Choroid plexus epithelial cell (primary cell): ENCODE measurements at regions not wholly inside any gene's neighbourhood (a gene's known extent, or its start where the extent isn't known, plus 50 kb on each side); places are given as distances from the start of the nearest gene placed in this dataset.

Experiments used
- DNase-seq: peaks from one replicate; pipeline ENCODE4 v3.0.0-alpha.2; 2010; ENCODE audit warnings: low read depth
- H3K4me3 ChIP-seq: 2 replicates; pipeline ENCODE4 v1.5.1; 2011; ENCODE audit warnings: low read depth, mild to moderate bottlenecking, control low read depth, low read length, moderate library complexity
- TF ChIP-seq, protein P1 (sequence below): conservative IDR thresholded peaks from 2 replicates; pipeline ENCODE4 v1.5.1; 2011; ENCODE audit warnings: low read depth, mild to moderate bottlenecking, control low read depth, inconsistent platforms, low read length, moderate library complexity

DNA sequence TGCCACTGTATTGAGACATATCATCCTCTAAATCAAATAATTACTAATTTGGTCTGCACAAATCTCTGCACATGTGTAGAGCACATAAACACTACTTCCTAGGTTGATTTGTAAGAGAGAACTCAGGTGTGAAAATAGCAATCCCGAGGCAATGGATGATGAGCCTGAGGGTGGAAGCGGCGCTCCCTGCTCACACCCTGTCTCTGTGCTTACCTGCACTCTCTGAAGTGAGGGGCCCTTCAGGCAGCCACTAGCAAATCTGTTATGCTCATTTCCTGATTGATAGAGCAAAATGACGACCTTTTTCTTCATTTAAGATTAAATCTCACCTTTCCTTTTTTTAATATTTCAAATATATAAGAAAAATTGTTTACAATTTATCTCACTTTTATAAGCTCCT is 1995.7 kb upstream of the AGA start:
- DNase-seq, result no peak
- H3K4me3 ChIP-seq, result no peak overlapping the region
- TF ChIP-seq, protein P1, sequence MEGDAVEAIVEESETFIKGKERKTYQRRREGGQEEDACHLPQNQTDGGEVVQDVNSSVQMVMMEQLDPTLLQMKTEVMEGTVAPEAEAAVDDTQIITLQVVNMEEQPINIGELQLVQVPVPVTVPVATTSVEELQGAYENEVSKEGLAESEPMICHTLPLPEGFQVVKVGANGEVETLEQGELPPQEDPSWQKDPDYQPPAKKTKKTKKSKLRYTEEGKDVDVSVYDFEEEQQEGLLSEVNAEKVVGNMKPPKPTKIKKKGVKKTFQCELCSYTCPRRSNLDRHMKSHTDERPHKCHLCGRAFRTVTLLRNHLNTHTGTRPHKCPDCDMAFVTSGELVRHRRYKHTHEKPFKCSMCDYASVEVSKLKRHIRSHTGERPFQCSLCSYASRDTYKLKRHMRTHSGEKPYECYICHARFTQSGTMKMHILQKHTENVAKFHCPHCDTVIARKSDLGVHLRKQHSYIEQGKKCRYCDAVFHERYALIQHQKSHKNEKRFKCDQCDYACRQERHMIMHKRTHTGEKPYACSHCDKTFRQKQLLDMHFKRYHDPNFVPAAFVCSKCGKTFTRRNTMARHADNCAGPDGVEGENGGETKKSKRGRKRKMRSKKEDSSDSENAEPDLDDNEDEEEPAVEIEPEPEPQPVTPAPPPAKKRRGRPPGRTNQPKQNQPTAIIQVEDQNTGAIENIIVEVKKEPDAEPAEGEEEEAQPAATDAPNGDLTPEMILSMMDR, result no peak

DNA sequence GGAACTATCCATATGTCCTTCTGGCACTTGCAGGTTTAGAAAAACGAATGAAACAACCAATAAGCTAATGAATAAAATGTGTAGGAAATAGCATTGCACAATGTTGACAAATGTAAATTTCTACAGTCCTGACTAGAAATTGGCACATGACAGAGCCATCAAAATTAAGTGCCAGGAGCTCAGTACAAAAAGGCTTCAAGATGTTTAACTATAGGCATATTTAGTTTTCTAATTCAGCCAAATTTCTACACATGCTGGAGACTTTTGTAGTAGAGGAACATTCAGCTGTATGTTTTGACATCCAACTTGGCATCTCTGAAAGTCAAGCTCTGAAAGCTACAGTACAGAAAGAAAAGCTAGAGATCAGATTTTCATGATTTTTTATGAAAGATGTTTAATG is 1999.4 kb upstream of the AGA start:
- TF ChIP-seq, protein P1, result no peak
- no peak overlapping the region for H3K4me3 ChIP-seq
- no peak for DNase-seq

DNA sequence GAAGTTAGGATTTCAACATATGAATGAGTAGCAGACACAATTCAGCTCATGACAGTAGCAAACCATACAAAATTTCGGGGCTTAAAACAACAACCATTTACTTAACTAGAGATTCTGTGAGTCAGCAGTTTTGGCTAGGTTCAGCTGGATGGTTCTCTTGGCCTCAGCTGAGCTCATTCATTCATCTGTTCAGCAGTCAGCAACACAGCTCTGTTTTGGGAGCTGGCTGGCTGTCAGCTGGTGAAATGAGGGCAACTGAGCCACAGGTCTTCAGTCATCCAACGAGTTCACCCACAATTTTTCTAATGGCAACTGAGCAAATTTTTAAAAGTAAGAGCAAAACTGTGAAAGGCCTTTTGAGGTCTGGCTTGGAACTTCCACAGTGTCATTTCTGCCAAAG is 2005.1 kb upstream of the AGA start:
- DNase-seq, result no peak
- TF ChIP-seq, protein P1, result no peak
- no peak overlapping the region for H3K4me3 ChIP-seq

DNA sequence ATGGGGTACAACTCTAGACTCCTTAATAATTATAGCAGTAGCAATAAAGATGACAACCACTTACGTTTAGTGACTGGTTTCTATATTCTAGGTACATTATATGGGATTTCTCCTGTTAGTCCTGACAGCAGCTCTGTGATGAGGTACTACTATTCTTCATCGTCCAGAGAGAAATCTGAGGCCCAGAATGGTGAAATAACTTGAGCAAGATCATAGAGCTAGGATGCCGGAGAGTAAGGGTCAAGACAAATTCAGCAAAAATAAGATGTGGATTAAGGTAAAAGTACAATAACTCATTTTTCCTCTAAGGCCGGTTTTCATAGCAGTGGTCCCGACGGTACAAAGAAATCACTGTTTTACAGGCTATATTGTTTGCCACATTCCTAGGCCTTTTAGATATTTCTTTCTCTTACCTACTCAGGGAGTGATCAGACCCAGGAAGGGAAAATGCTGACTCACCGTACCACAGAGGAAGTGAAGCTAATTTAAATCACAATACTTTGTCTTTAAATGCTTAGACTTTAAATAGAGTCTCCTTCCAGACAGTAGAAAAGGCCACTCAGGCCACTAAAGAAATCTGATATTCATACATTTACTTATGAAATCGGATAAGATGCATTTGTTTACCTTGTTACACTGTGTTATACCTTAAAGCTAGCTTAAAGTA is 2023.0 kb upstream of the AGA start:
- H3K4me3 ChIP-seq, result no peak overlapping the region
- TF ChIP-seq, protein P1, result no peak
- peak; percentile 1 for DNase-seq

DNA sequence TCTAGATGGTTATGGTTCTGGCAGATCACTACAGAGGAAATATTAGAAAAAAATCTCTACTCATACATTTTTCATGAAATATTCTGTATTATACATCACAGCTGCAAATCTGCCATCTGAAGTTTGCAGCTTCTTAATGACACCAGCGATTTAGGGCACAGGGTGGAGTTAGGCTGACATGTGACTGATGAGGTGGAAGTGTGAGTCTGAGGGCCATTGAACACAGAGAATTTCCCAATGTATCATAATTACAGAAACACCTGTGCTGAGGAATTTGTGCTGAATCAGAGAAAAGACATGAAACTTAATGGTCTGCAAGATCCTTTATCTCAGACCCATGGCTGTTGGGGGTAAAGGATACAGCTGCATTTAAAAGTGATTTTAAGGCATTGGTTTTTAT is 2025.6 kb upstream of the AGA start:
- TF ChIP-seq, protein P1, result no peak
- no peak overlapping the region for H3K4me3 ChIP-seq
- DNase-seq, result no peak

DNA sequence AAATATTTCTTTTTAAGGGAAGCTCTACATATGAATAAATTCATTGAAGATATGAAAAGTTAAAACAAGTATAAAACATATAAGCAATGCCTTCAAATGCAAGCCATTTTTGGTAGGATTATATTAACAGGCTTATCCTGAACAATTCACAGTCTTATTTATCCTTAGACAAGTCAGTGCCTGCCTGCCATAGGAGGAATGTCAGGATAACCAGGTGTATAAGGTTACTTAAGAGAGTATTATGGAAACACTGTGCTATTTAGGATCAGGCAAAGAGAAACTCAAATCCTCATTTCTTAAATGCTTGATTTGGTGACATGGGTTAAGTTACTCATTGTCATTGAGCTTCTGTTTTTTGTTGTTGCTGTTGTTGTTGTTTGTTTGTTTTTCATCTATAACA is 2029.9 kb upstream of the AGA start:
- TF ChIP-seq, protein P1, result no peak
- H3K4me3 ChIP-seq, result no peak overlapping the region
- no peak for DNase-seq

DNA sequence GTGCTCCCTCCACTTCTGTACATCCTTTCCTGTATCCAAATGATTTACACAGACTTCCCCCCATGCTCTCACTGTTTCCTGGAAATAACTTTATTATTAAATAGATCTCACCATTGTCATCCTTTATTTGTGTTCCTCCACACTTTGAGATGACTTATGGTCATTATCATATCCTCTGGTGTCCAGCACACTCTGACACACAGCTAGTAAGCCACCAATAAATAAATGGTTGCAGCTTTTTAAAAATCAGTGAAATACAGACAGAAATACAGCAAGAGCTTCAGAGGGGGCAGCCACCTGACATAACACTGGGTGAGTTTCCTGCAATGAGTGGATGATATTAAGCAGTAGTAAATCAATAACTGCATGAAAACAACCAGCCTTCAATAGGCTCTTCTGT is 2036.4 kb upstream of the AGA start:
- no peak for DNase-seq
- no peak overlapping the region for H3K4me3 ChIP-seq
- TF ChIP-seq, protein P1, result no peak
